Aorta (tissue), 5 donors: ENCODE measurements at regions not wholly inside any gene's neighbourhood (a gene's known extent, or its start where the extent isn't known, plus 50 kb on each side); places are given as distances from the start of the nearest gene placed in this dataset.

Experiments
- ATAC-seq: fragments of 200-7000 bp; cut with Tn5 transposase; one replicate; pipeline ENCODE4 v1.9.1; 2022; ENCODE audit warnings: moderate library complexity; ENCODE audit not compliant: low FRiP score
- DNase-seq, 2 donors: peaks; one replicate each; pipeline ENCODE4 v3.0.0-alpha.2; 2020
- H3K27ac ChIP-seq, 2 donors: one replicate each; pipeline ENCODE4 v1.5.1; 2013; ENCODE audit warnings: low read length in 2 of 2, mild to moderate bottlenecking in 2 of 2, moderate library complexity in 2 of 2, control low read depth in 1 of 2, inconsistent platforms in 1 of 2, low read depth in 1 of 2
- H3K27me3 ChIP-seq, 2 donors: one replicate each; pipeline ENCODE4 v1.6.1; 2013; ENCODE audit warnings: control low read depth in 1 of 2, low read length in 1 of 2, mild to moderate bottlenecking in 1 of 2, moderate library complexity in 1 of 2; ENCODE audit not compliant: insufficient read depth in 2 of 2, control insufficient read depth in 1 of 2
- H3K36me3 ChIP-seq, 2 donors: one replicate each; pipeline ENCODE4 v1.6.1; 2013; ENCODE audit warnings: control low read depth in 1 of 2, low read length in 1 of 2, mild to moderate bottlenecking in 1 of 2; ENCODE audit not compliant: insufficient read depth in 2 of 2, control insufficient read depth in 1 of 2
- H3K4me1 ChIP-seq, 2 donors: one replicate each; pipeline ENCODE4 v1.6.1; 2013; ENCODE audit warnings: low read length in 2 of 2, control low read depth in 1 of 2, mild to moderate bottlenecking in 1 of 2, moderate library complexity in 1 of 2; ENCODE audit not compliant: insufficient read depth in 2 of 2, control insufficient read depth in 1 of 2
- H3K4me3 ChIP-seq, 2 donors: one replicate each; pipeline ENCODE4 v1.5.1; 2013; ENCODE audit warnings: low read length in 2 of 2, control low read depth in 1 of 2, mild to moderate bottlenecking in 1 of 2
- H3K9me3 ChIP-seq: one replicate; pipeline ENCODE4 v1.6.1; 2013; ENCODE audit warnings: mild to moderate bottlenecking, low read length; ENCODE audit not compliant: control insufficient read depth
- WGBS, 2 donors: extraction: QIAGEN DNeasy Blood & Tissue Kit; methylation state at CpG; one replicate each; pipeline ENCODE4 v1.1.7; 2013; 5-methylcytosine and 5-hydroxymethylcytosine counted together
- intact Hi-C, 2 donors: fragments of 100-400 bp; cut with DNase I; formaldehyde crosslinking; loops; one replicate each; pipeline versions ENCODE4 v1.14.2 to v1.15.0; 2022
- donor health status: healthy with polysubstance abuse.
- donor health status: Bipolar disorder and iron deficiency.
- donor health status: DM: no; HTN: no; CAD: no.
- donor health status: DM: no; HTN: no; CAD: no.
- donor health status: DM: yes; HTN: yes; CAD: no.

DNA sequence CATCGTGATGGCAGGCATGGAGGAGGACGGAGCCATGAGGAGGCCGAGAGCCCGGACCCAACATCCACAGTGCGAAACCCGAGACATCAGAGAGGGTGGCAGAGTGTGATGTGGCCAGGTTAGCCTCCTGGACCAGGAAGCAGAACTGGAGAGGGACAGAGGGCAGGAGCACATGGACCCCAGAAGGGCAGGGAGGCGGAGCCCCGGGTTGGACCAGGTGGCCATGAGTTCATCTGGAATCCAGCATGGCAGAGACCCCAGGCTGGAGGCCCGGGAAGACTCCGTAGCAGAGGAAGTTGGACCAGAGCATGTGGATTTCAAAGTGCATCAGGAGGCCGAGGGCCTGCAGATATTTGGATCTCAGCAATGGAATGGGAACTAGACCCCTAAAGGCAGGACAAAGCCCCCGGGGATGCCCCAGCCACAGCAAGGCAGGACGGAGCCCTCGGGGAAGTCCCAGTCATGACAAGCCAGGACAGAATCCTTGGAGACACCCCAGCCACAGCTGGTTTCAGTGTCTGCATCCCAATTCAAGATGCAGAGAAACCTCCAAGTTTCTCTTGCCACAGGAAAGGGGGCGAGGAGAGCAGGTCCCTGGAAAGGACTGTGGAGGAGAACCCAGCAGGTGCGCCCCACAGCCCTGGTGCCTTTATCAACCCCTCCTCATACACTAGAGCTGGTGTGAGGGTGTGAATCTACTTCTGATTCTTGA lies 1393.4 kb downstream of the BRD1 start:
- 74 to 85% methylated on average over 16 of the region's 16 CpGs for WGBS, 2 donors
- no peak overlapping the region for H3K4me3 ChIP-seq
- intact Hi-C loops = no loop called here
- H3K4me1 ChIP-seq = no peaks in the 10 kb centered on the region
- H3K27me3 ChIP-seq = no peaks in the 10 kb centered on the region
- DNase-seq (peak in 1 of 2 donors; percentile 32), ATAC-seq (no peak)
- no peaks in the 10 kb centered on the region for H3K36me3 ChIP-seq
- H3K9me3 ChIP-seq = no peaks in the 10 kb centered on the region
- H3K27ac ChIP-seq = no peak overlapping the region

DNA sequence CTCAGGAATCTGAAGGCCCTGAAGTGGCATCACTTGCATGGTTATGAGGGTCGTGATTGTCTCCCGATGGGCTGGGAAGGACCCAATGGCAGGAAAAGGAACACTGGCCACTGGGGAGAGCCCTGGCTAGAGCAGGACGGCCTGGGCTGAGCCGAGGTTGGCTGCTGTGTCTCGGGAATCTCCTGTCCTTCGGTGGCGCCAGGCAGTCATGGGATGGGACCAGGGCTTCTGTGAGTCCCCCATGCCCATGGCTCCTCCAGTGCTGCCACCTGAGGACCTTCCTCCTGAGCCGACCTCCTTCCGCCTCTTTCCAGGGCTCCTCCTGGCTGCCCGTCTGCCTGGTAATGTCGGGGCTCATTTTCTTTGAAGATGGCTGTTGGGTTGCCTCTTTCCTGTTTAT lies 1394.0 kb downstream of the BRD1 start:
- H3K4me1 ChIP-seq = no peaks in the 10 kb centered on the region
- intact Hi-C loops = no loop called here
- DNase-seq = peak; percentile 12 to 28
- H3K36me3 ChIP-seq = no peaks in the 10 kb centered on the region
- 77 to 78% methylated on average over 11 of the region's 11 CpGs for WGBS, 2 donors
- ATAC-seq = no peak
- no peak overlapping the region for H3K27ac ChIP-seq
- H3K27me3 ChIP-seq = no peaks in the 10 kb centered on the region
- H3K4me3 ChIP-seq = no peak overlapping the region
- no peaks in the 10 kb centered on the region for H3K9me3 ChIP-seq

DNA sequence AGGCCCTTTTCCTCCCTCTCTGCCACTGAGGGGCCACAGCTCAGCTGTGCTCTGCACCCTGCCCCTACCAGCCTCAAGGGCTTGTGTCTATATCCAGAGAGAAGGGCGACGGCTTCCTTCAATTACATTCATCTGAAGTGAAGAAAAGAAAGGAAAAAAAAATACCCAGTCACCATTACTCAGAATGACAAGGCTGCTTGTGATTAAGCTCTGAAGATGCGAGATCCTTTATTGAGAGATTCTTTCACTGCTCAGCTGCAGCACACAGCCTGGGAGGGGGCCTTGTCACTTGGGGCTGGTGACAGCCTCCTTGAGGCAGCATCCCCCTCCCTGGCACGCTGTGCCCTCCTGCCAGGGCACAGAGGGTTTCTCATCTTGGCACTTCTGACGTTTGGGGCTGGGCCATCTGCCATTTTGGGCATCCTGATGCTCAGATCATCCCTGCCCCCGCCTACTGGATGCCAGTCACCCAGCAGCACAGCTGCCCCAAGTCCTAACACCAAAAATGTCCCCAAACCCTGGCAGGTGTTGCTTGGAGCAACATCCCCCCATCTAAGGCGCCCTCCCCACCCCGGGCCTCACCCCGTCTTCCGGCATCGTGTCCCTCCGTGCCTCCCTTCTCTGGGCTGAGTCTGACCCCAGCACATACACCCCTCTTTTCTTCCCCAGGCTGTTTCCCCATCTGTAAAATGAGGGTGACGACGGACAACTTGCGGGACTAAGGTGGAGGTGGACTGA lies 1394.7 kb downstream of the BRD1 start:
- no peak for ATAC-seq
- no peaks in the 10 kb centered on the region for H3K4me1 ChIP-seq
- intact Hi-C loops = no loop called here

GRCh38 chr22:48431536-48432315 lies 1395.9 kb downstream of the BRD1 start:
- peak; percentile 29 to 54 for DNase-seq
- Histone ChIP-seq H3K27ac (no peak overlapping the region), H3K4me1 (no peaks in the 10 kb centered on the region), H3K4me3 (no peak overlapping the region), H3K36me3 (no peaks in the 10 kb centered on the region), H3K9me3 (no peaks in the 10 kb centered on the region), H3K27me3 (no peaks in the 10 kb centered on the region)
- WGBS, 2 donors = 84 to 87% methylated on average over 20 of the region's 20 CpGs
- intact Hi-C loops = no loop called here
- no peak for ATAC-seq

More for the DNA sequence above, 1394.7 kb downstream of the BRD1 start:
- H3K36me3 ChIP-seq = no peaks in the 10 kb centered on the region
- H3K4me3 ChIP-seq = no peak overlapping the region
- 66 to 71% methylated on average over 15 of the region's 15 CpGs for WGBS, 2 donors
- H3K9me3 ChIP-seq = no peaks in the 10 kb centered on the region
- peak; percentile 12 to 43 for DNase-seq
- no peak overlapping the region for H3K27ac ChIP-seq
- no peaks in the 10 kb centered on the region for H3K27me3 ChIP-seq

- intact Hi-C loops = no loop called here
- Histone ChIP-seq H3K36me3 (no peaks in the 10 kb centered on the region), H3K27ac (no peak overlapping the region), H3K4me1 (no peaks in the 10 kb centered on the region), H3K4me3 (no peak overlapping the region), H3K27me3 (no peaks in the 10 kb centered on the region), H3K9me3 (no peaks in the 10 kb centered on the region)
- ATAC-seq (no peak), DNase-seq (peak in 1 of 2 donors; percentile 24)
- 54 to 69% methylated on average over 10 of the region's 10 CpGs for WGBS, 2 donors
Observed at GRCh38 chr22:48431014-48431413, 1396.7 kb downstream of the BRD1 start.

DNA sequence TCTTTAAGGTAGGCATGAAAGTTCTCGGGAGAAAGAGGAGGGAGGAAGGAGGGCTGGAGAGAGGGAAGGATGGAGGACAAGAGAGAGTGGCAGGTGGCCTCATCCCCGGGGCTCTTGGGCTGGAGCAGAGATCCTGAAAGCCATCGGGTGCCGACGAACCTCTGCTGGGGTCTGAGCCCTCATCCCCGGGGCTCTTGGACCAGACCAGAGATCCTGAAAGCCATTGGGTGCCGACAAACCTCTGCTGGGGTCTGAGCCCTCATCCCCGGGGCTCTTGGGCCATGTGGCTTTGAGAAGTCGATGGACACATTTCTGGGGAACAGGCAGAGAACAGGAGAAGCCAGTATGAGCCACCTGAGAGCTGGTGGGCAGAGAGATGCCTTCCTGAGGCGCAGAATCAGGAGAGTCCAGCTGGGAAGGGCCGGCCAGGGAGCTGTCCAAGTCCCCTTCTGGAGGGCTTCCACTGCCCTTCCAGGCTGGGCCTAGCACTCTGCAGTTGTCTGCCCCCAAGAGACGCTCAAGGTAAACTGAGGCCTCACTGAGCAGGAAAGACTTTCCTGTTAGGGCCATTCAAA lies 1398.1 kb downstream of the BRD1 start:
- DNase-seq (peak; percentile 18 to 47), ATAC-seq (no peak)
- H3K9me3 ChIP-seq = no peaks in the 10 kb centered on the region
- H3K4me3 ChIP-seq = no peak overlapping the region
- H3K27ac ChIP-seq = no peak overlapping the region
- H3K36me3 ChIP-seq = no peaks in the 10 kb centered on the region
- no peaks in the 10 kb centered on the region for H3K4me1 ChIP-seq
- H3K27me3 ChIP-seq = no peaks in the 10 kb centered on the region
- 80% methylated on average over 12 of the region's 12 CpGs for WGBS, 2 donors
- intact Hi-C loops = no loop called here

DNA sequence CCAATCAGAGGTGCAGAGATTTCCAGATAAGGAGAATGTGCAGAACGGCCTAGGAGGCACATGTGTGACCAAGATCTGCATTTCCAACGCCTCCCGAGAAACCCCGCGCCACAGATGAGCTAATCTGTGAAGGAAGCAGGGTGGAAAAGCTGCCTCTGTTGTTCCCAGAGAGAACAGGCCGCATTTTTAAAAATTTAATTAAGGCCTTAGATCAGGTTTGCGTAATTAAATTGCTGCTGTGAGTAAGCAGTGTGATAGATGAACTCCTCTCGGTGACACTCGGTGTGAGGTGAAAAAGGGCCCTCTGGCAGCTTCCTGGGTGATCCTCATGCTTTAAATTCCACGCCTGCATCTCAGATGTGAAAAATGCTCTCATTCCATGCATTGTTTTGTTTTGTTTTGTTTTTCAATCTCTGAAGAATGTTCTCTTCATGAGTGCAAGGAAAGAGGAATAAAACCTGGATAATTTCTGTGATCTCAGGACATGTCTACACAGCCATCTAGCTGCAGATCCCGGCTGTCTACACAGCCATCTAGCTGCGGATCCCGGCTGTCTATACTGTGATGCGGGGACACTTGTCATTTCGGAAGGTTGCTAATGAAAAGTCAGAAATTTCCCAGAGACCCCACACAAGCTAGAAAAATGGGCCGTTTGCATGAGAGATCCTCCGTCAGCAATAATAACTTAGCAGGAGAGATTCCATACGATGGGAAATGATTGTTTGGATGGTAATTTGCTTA lies 1398.9 kb downstream of the BRD1 start:
- DNase-seq = peak in 1 of 2 donors; percentile 31
- Histone ChIP-seq H3K27ac (no peak overlapping the region), H3K9me3 (no peaks in the 10 kb centered on the region), H3K4me3 (no peak overlapping the region), H3K27me3 (no peaks in the 10 kb centered on the region), H3K4me1 (no peaks in the 10 kb centered on the region), H3K36me3 (no peaks in the 10 kb centered on the region)
- 57 to 63% methylated on average over 18 of the region's 18 CpGs for WGBS, 2 donors
- ATAC-seq = no peak
- intact Hi-C loops = no loop called here

DNA sequence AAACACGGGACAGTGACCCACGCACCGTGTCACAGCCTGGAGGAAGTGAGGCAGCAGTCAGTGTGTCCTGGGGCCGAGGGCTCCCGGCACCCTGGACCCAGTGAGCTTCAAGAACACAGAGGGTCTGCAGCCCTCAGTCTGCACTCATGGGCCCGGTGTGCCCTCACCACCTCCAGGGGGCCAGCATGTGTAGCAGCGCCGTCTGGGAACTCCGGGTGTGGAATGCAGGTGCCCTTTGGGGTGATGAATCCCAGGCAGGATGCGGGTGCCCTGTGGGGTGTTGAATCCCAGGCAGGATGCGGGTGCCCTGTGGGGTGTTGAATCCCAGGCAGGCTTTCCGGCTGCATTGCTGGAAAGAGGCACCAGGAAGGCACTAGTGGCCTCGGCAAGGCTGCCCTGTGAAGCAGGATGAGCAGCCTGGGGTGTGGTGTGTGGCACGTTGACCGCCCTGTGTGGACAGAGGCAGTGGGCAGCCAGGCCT lies 1399.9 kb downstream of the BRD1 start:
- H3K9me3 ChIP-seq = no peaks in the 10 kb centered on the region
- ATAC-seq (no peak), DNase-seq (peak; percentile 38 to 71)
- no peaks in the 10 kb centered on the region for H3K4me1 ChIP-seq
- H3K36me3 ChIP-seq = no peaks in the 10 kb centered on the region
- no peak overlapping the region for H3K27ac ChIP-seq
- WGBS, 2 donors = 84 to 89% methylated on average over 15 of the region's 15 CpGs
- intact Hi-C loops = no loop called here
- no peaks in the 10 kb centered on the region for H3K27me3 ChIP-seq
- no peak overlapping the region for H3K4me3 ChIP-seq
